Endothelial cell of umbilical vein (primary cell): ENCODE measurements at regions not wholly inside any gene's neighbourhood (a gene's known extent, or its start where the extent isn't known, plus 50 kb on each side); places are given as distances from the start of the nearest gene placed in this dataset.
"Not testable (repeated sequence)": the region's sequence is repeated elsewhere in the genome, so short reads cannot be mapped to it uniquely, and the experiment has no call there.

Experiments used
- BruUV-seq: library from RNA; stranded (reverse); fragments of 400-500 nt; replicated peaks from 2 replicates; lab custom pipeline; 2021; lab: Mats Ljungman, UMichigan
- CTCF ChIA-PET: fragments of 300-600, 350-600 bp; sonication (Branson Sonifier 250); formaldehyde crosslinking; loops from one replicate; lab custom pipeline; 2021; ENCODE audit warnings: antibody characterized with exemption, inconsistent platforms; lab: Charles Lee
- POLR2A ChIA-PET: fragments of 300-600, 350-600 bp; sonication (Branson Sonifier 250); formaldehyde crosslinking; loops from one replicate; lab custom pipeline; 2021; ENCODE audit warnings: antibody characterized with exemption, inconsistent platforms; lab: Charles Lee
- DNase-seq: peaks from one replicate; pipeline ENCODE4 v3.0.0-alpha.2; 2011; ENCODE audit warnings: low read depth, low spot score
- FAIRE-seq: peaks from 2 replicates; lab custom pipeline; 2011; peaks lifted over from hg19 to GRCh38; lab: Jason Lieb, UNC
- H2AFZ ChIP-seq: 2 replicates; pipeline ENCODE4 v1.6.0; 2012; ENCODE audit warnings: low read depth, low read length, control low read depth, inconsistent platforms
- H3K27ac ChIP-seq: 2 replicates; pipeline ENCODE4 v1.5.1; 2011; ENCODE audit warnings: low read depth, mild to moderate bottlenecking, control low read depth, low read length, moderate library complexity; ENCODE audit not compliant: insufficient read depth
- H3K27me3 ChIP-seq, 2 experiments: 2 replicates each; pipeline versions ENCODE4 v1.6.0 to v1.6.1; 2011; ENCODE audit warnings: low read length in 2 of 2, mixed read lengths in 1 of 2; ENCODE audit not compliant: control insufficient read depth in 2 of 2, insufficient read depth in 2 of 2
- H3K36me3 ChIP-seq, 2 experiments: 2 replicates in 1 of 2; 3 replicates in 1 of 2; pipeline ENCODE4 v1.5.1; 2011; ENCODE audit warnings: low read length in 2 of 2, mild to moderate bottlenecking in 1 of 2, moderate library complexity in 1 of 2; ENCODE audit not compliant: control insufficient read depth in 2 of 2, insufficient read depth in 2 of 2; ENCODE audit errors: extremely low read depth in 1 of 2
- H3K4me1 ChIP-seq: 3 replicates; pipeline ENCODE4 v1.5.1; 2011; ENCODE audit warnings: mild to moderate bottlenecking, low read length; ENCODE audit not compliant: control insufficient read depth, insufficient read depth; ENCODE audit errors: extremely low read depth
- H3K4me2 ChIP-seq: 2 replicates; pipeline ENCODE4 v1.6.1; 2011; ENCODE audit warnings: low read length, control low read depth, mixed read lengths; ENCODE audit not compliant: insufficient read depth
- H3K4me3 ChIP-seq, 3 experiments: fragments of 200-600 bp in 1 of 3; sonication (generic), shearing (Covaris generic) in 1 of 3; replicated peaks in 1 of 3; 2 replicates each; pipeline ENCODE4 v1.5.1; 2011 to 2016; ENCODE audit warnings: control low read depth in 3 of 3, low read length in 3 of 3, mild to moderate bottlenecking in 2 of 3, inconsistent platforms in 1 of 3, low read depth in 1 of 3, moderate library complexity in 1 of 3; ENCODE audit not compliant: insufficient read depth in 1 of 3
- H3K79me2 ChIP-seq: 2 replicates; pipeline ENCODE4 v1.6.0; 2012; ENCODE audit warnings: low read length, inconsistent platforms; ENCODE audit not compliant: control insufficient read depth, insufficient read depth
- H3K9ac ChIP-seq: replicated peaks from 2 replicates; pipeline ENCODE3; 2011; ENCODE audit warnings: low read length, control low read depth; ENCODE audit not compliant: insufficient read depth; ENCODE audit errors: extremely low read depth
- H3K9me1 ChIP-seq: replicated peaks from 3 replicates; pipeline ENCODE4 v1.6.0; 2011; ENCODE audit warnings: mild to moderate bottlenecking, low read length; ENCODE audit not compliant: control insufficient read depth, insufficient read depth; ENCODE audit errors: extremely low read depth
- H3K9me3 ChIP-seq: replicated peaks from 2 replicates; pipeline ENCODE4 v1.5.1; 2012; ENCODE audit warnings: low read length, inconsistent platforms; ENCODE audit not compliant: control insufficient read depth, insufficient read depth
- H4K20me1 ChIP-seq: replicated peaks from 2 replicates; pipeline ENCODE3; 2011; ENCODE audit warnings: mild to moderate bottlenecking, low read length; ENCODE audit not compliant: control insufficient read depth, insufficient read depth; ENCODE audit errors: extremely low read depth
- CTCF ChIP-seq, 2 donors: IDR thresholded peaks; 1 replicate in 1 of 2; 2 replicates in 1 of 2; pipeline ENCODE4 v1.5.1; 2011; ENCODE audit warnings: low read length in 2 of 2, mild to moderate bottlenecking in 2 of 2, moderate library complexity in 2 of 2, control low read depth in 1 of 2, inconsistent platforms in 1 of 2, low read depth in 1 of 2; ENCODE audit not compliant: insufficient read depth in 1 of 2; ENCODE audit errors: extremely low read depth in 1 of 2
- EZH2 ChIP-seq: IDR thresholded peaks from 2 replicates; pipeline ENCODE4 v1.6.1; 2012; ENCODE audit warnings: borderline replicate concordance, low read depth, mild to moderate bottlenecking, moderate library complexity, low read length, inconsistent platforms; ENCODE audit not compliant: severe bottlenecking
- FOS ChIP-seq: IDR thresholded peaks from 2 replicates; pipeline ENCODE4 v1.6.1; 2011; ENCODE audit warnings: mild to moderate bottlenecking, low read length, moderate library complexity, borderline replicate concordance; ENCODE audit not compliant: insufficient read depth
- POLR2A ChIP-seq: IDR thresholded peaks from 2 replicates; pipeline ENCODE4 v1.6.1; 2012; ENCODE audit warnings: low read depth, mild to moderate bottlenecking, control low read depth, low read length
- POLR2AphosphoS5 ChIP-seq: IDR thresholded peaks from 2 replicates; pipeline ENCODE4 v1.6.1; 2012; ENCODE audit warnings: low read depth, mild to moderate bottlenecking, control low read depth, low read length, moderate library complexity; ENCODE audit not compliant: insufficient read depth
- dilution Hi-C: fragments of 300-500 bp; cut with MboI; formaldehyde crosslinking; loops from one replicate; pipeline ENCODE4 v1.15.0; 2019; ENCODE audit warnings: low sequenced_read_pairs; ENCODE audit not compliant: extremely low pct_ligation_motif_present
- intact Hi-C: fragments of 100-400 bp; cut with micrococcal nuclease; formaldehyde crosslinking; loops from one replicate; pipeline ENCODE4 v1.10.0; 2022

GRCh38 chr12:131468206-131468605 lies 242.7 kb upstream of the SFSWAP start:
- POLR2A ChIA-PET: no interaction called here
- TF ChIP-seq POLR2A (no peak), FOS (no peak), CTCF (IDR thresholded peaks at IDR 0.05; ENCODE audit: extremely low read depth in 1 of 2, insufficient read depth in 1 of 2, low read depth in 1 of 2, low read length in 2 of 2) (no peak), POLR2AphosphoS5 (no peak), EZH2 (no peak)

GRCh38 chr12:131469945-131470344 lies 240.9 kb upstream of the SFSWAP start:
- H3K79me2 ChIP-seq, BruUV-seq, H2AFZ ChIP-seq, POLR2A ChIA-PET, intact Hi-C loops, H3K9me1 ChIP-seq, H4K20me1 ChIP-seq, H3K9me3 ChIP-seq, DNase-seq, H3K36me3 ChIP-seq, H3K4me1 ChIP-seq, FAIRE-seq, H3K9ac ChIP-seq, H3K4me2 ChIP-seq, H3K27me3 ChIP-seq, CTCF ChIA-PET, H3K4me3 ChIP-seq, H3K27ac ChIP-seq, dilution Hi-C loops: not testable (repeated sequence)

More at GRCh38 chr12:131468206-131468605, 242.7 kb upstream of the SFSWAP start:
- Histone ChIP-seq H3K79me2 (no peaks in the 10 kb centered on the region), H3K4me3 (no peak overlapping the region), H3K9me3 (no peaks in the 10 kb centered on the region), H3K9me1 (no peaks in the 10 kb centered on the region), H3K36me3 (no peaks in the 10 kb centered on the region), H4K20me1 (no peaks in the 10 kb centered on the region), H3K4me2 (no peak overlapping the region), H3K27me3 (no peaks in the 10 kb centered on the region), H2AFZ (no peak overlapping the region), H3K9ac (no peak overlapping the region), H3K27ac (no peak overlapping the region), H3K4me1 (no peaks in the 10 kb centered on the region)
- BruUV-seq: no TSS peak
- FAIRE-seq (no peak), DNase-seq (no peak)
- dilution Hi-C loops (no loop called here), intact Hi-C loops (no loop called here)
- CTCF ChIA-PET: no interaction called here
